ENCODE measurements at regions not wholly inside any gene's neighbourhood (a gene's known extent, or its start where the extent isn't known, plus 50 kb on each side); places are given as distances from the start of the nearest gene placed in this dataset.

DNA sequence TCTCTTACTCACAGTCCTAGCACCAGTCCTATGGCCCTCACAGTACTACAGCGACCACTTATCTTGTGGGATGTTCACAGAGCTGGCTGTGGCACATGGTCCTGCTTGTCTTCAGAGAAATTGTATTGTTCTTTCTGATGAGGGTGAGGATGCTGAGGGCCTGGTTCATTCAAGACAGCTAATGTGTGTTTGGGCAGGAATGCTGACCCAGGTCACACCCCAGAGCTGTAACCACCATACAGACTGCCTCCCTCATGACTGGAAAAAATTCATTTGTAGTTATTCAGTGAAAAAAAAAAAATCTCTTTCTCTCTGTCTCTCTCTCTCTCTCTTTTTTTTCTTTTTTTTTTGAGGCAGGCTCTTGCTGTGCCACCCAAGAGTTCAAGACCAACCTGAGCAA is 83.5 kb downstream of the KLF6 start:
- no peaks in the 10 kb centered on the region for H3K9me3 ChIP-seq (ENCODE audit: control insufficient read depth, insufficient read depth, low read length)
- no peak overlapping the region for H3K27ac ChIP-seq (ENCODE audit: low read depth, low read length)
- H3K27me3 ChIP-seq (ENCODE audit: control insufficient read depth, insufficient read depth, low read length): no peaks in the 10 kb centered on the region
- no peak overlapping the region for H3K4me3 ChIP-seq (ENCODE audit: low read depth, low read length)
- POLR2A ChIA-PET: no interaction called here
- CTCF ChIA-PET: no interaction called here
- no peak for DNase-seq (ENCODE audit: low read depth, low spot score)
- TF ChIP-seq, protein P1, sequence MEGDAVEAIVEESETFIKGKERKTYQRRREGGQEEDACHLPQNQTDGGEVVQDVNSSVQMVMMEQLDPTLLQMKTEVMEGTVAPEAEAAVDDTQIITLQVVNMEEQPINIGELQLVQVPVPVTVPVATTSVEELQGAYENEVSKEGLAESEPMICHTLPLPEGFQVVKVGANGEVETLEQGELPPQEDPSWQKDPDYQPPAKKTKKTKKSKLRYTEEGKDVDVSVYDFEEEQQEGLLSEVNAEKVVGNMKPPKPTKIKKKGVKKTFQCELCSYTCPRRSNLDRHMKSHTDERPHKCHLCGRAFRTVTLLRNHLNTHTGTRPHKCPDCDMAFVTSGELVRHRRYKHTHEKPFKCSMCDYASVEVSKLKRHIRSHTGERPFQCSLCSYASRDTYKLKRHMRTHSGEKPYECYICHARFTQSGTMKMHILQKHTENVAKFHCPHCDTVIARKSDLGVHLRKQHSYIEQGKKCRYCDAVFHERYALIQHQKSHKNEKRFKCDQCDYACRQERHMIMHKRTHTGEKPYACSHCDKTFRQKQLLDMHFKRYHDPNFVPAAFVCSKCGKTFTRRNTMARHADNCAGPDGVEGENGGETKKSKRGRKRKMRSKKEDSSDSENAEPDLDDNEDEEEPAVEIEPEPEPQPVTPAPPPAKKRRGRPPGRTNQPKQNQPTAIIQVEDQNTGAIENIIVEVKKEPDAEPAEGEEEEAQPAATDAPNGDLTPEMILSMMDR (IDR thresholded peaks at IDR 0.05; ENCODE audit: low read depth, low read length): no peak

DNA sequence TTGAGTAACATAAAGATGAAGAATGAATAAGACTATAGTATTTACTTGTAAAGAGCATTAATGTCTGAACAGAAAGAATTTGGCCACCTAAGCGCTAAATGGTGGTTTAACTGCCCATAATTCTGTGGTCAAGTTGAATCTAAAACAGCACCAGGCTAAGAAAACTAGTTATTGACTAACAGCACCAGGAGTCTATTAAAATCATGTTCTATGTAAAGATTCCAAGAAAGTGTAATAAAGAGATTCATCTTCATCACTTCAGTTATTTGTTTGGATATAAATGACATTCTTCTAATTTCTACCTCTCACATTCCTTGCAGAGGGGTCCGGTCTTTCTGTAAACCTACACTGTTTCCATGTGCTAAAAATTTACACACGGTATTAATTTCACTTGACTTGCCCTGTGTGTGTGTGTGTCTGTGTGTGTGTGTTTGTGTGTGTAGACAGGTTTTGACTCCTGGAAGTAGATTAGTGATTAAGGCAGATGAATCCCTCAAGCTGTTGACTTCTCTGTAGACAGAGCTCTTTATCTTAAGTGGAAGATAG is 84.4 kb downstream of the KLF6 start:
- Histone ChIP-seq H3K27ac (ENCODE audit: low read depth, low read length) (no peak overlapping the region), H3K27me3 (ENCODE audit: control insufficient read depth, insufficient read depth, low read length) (no peaks in the 10 kb centered on the region), H3K4me3 (ENCODE audit: low read depth, low read length) (no peak overlapping the region), H3K9me3 (ENCODE audit: control insufficient read depth, insufficient read depth, low read length) (no peaks in the 10 kb centered on the region)
- ChIA-PET POLR2A (no interaction called here), CTCF (no interaction called here)
- no peak for DNase-seq (ENCODE audit: low read depth, low spot score)
- TF ChIP-seq, protein P1 (IDR thresholded peaks at IDR 0.05; ENCODE audit: low read depth, low read length): no peak

DNA sequence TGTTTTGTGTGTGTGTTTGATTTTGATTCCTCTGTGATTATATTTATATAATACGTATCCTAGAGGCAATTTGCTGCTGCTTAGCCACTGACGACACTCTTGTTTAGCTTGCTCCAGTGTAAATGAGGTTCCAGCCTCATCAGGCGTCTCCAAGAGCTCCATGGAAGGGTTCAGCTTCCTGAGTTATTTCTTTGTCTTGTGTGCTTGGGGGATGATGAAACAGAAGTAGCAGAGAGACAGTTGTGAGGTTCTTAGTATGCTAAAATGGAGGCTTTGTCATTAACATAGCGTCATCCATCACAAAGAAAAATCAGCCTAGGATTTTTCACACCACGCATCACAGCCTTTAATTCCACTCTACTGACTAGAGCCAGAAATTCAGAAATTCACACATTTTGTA is 85.1 kb downstream of the KLF6 start:
- Histone ChIP-seq H3K27ac (ENCODE audit: low read depth, low read length) (no peak overlapping the region), H3K27me3 (ENCODE audit: control insufficient read depth, insufficient read depth, low read length) (no peaks in the 10 kb centered on the region), H3K9me3 (ENCODE audit: control insufficient read depth, insufficient read depth, low read length) (no peaks in the 10 kb centered on the region), H3K4me3 (ENCODE audit: low read depth, low read length) (no peak overlapping the region)
- CTCF ChIA-PET: no interaction called here
- TF ChIP-seq, protein P1 (IDR thresholded peaks at IDR 0.05; ENCODE audit: low read depth, low read length): no peak
- no peak for DNase-seq (ENCODE audit: low read depth, low spot score)
- POLR2A ChIA-PET: no interaction called here

DNA sequence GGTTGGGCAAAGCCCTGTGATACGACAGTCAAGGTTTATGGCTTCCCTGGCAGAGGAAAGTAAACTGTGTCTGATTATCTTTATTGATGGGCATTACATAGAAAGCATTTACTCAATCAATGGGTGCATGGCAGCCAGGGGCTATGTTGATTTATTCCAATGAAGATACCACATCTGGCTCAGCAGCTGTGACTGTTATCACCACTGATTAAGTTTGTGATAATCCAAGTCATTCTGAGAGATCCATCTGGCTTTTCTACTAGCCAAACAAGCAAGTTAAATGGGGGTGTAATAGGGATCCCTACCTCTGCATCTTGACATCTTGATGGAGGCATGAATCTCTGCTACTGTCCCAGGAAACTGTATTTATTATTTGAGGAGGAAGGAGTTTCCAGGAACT is 86.7 kb downstream of the KLF6 start:
- DNase-seq (ENCODE audit: low read depth, low spot score): no peak
- Histone ChIP-seq H3K27ac (ENCODE audit: low read depth, low read length) (no peak overlapping the region), H3K9me3 (ENCODE audit: control insufficient read depth, insufficient read depth, low read length) (no peaks in the 10 kb centered on the region), H3K4me3 (ENCODE audit: low read depth, low read length) (no peak overlapping the region), H3K27me3 (ENCODE audit: control insufficient read depth, insufficient read depth, low read length) (no peaks in the 10 kb centered on the region)
- CTCF ChIA-PET: no interaction called here
- TF ChIP-seq, protein P1 (IDR thresholded peaks at IDR 0.05; ENCODE audit: low read depth, low read length): no peak
- POLR2A ChIA-PET: no interaction called here

DNA sequence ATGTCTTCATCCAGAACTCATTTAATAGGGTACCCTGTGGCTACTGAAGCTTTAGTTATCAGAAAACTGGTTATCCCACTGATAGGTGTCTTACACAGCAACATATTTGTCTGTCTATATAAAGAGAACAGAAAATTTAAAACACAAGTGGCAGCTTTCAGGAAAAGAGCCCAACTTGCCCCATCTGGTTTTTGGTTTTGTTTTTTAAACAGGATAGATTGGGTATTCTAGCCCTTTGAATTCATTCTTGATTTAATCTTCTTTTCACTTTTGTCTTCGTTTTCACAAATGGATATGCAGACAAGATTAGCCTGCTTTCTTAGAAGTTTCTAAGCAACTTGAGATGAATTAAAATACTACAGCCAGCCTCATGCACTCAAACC is 91.3 kb downstream of the KLF6 start:
- Histone ChIP-seq H3K4me3 (ENCODE audit: low read depth, low read length) (no peak overlapping the region), H3K27me3 (ENCODE audit: control insufficient read depth, insufficient read depth, low read length) (no peaks in the 10 kb centered on the region), H3K27ac (ENCODE audit: low read depth, low read length) (no peak overlapping the region), H3K9me3 (ENCODE audit: control insufficient read depth, insufficient read depth, low read length) (no peaks in the 10 kb centered on the region)
- ChIA-PET POLR2A (no interaction called here), CTCF (no interaction called here)
- TF ChIP-seq, protein P1 (IDR thresholded peaks at IDR 0.05; ENCODE audit: low read depth, low read length): no peak
- no peak for DNase-seq (ENCODE audit: low read depth, low spot score)

All from AG04450 (cell line).